SH-SY5Y (cell line): ENCODE measurements at regions not wholly inside any gene's neighbourhood (a gene's known extent, or its start where the extent isn't known, plus 50 kb on each side); places are given as distances from the start of the nearest gene placed in this dataset.

Source experiments
- GATA2 ChIP-seq: IDR thresholded peaks from 2 replicates; pipeline ENCODE4 v1.6.1; 2011; ENCODE audit warnings: mild to moderate bottlenecking, low read depth, low read length
- GATA3 ChIP-seq: IDR thresholded peaks from 2 replicates; pipeline ENCODE4 v1.6.1; 2011; ENCODE audit warnings: low read depth, mild to moderate bottlenecking, low read length, moderate library complexity

GRCh38 chr3:99537416-99537815 lies 101.0 kb upstream of the COL8A1 start:
- no peak for TF ChIP-seq GATA3
- TF ChIP-seq GATA2, result no peak
